ENCODE measurements at regions not wholly inside any gene's neighbourhood (a gene's known extent, or its start where the extent isn't known, plus 50 kb on each side); places are given as distances from the start of the nearest gene placed in this dataset.

- Histone ChIP-seq H3K4me1 (no peaks in the 10 kb centered on the region), H3K36me3 (ENCODE audit: control insufficient read depth, insufficient read depth, low read length) (no peaks in the 10 kb centered on the region), H2AFZ (no peak overlapping the region), H3K27ac (no peak overlapping the region), H3K4me3 (ENCODE audit: low read depth, low read length) (no peak overlapping the region), H3K9ac (no peak overlapping the region), H3K27me3 (ENCODE audit: control insufficient read depth, insufficient read depth, low read length) (no peaks in the 10 kb centered on the region), H3K4me2 (ENCODE audit: low read length) (no peak overlapping the region), H3K9me3 (ENCODE audit: control insufficient read depth, low read length) (no peaks in the 10 kb centered on the region), H3K79me2 (no peaks in the 10 kb centered on the region)
- no peak for TF ChIP-seq CTCF (IDR thresholded peaks at IDR 0.05)
Measured at GRCh38 chr5:115440782-115441451, 103.7 kb downstream of the FEM1C start.

- Histone ChIP-seq H3K9me3 (ENCODE audit: control insufficient read depth, low read length) (no peaks in the 10 kb centered on the region), H2AFZ (no peak overlapping the region), H3K27me3 (ENCODE audit: control insufficient read depth, insufficient read depth, low read length) (no peaks in the 10 kb centered on the region), H3K9ac (no peak overlapping the region), H3K4me2 (ENCODE audit: low read length) (no peak overlapping the region), H3K36me3 (ENCODE audit: control insufficient read depth, insufficient read depth, low read length) (no peaks in the 10 kb centered on the region), H3K79me2 (no peaks in the 10 kb centered on the region), H3K4me3 (ENCODE audit: low read depth, low read length) (no peak overlapping the region), H3K27ac (no peak overlapping the region), H3K4me1 (no peaks in the 10 kb centered on the region)
- no peak for TF ChIP-seq CTCF (IDR thresholded peaks at IDR 0.05)
Measured at GRCh38 chr5:115439639-115440038, 104.9 kb downstream of the FEM1C start.

- no peak for TF ChIP-seq CTCF (IDR thresholded peaks at IDR 0.05)
- no peaks in the 10 kb centered on the region for H3K9me3 ChIP-seq (ENCODE audit: control insufficient read depth, low read length)
Measured at GRCh38 chr5:115439042-115439441, 105.5 kb downstream of the FEM1C start.

GRCh38 chr5:115435778-115436712, 108.5 kb downstream of the FEM1C start:
- Histone ChIP-seq H3K79me2 (no peaks in the 10 kb centered on the region), H3K4me3 (ENCODE audit: low read depth, low read length) (no peak overlapping the region), H3K9ac (no peak overlapping the region), H3K4me2 (ENCODE audit: low read length) (no peak overlapping the region), H3K27ac (no peak overlapping the region), H3K36me3 (ENCODE audit: control insufficient read depth, insufficient read depth, low read length) (no peaks in the 10 kb centered on the region), H3K27me3 (ENCODE audit: control insufficient read depth, insufficient read depth, low read length) (no peaks in the 10 kb centered on the region), H3K4me1 (no peaks in the 10 kb centered on the region), H3K9me3 (ENCODE audit: control insufficient read depth, low read length) (no peaks in the 10 kb centered on the region), H2AFZ (no peak overlapping the region)
- TF ChIP-seq CTCF (IDR thresholded peaks at IDR 0.05): no peak

More at GRCh38 chr5:115439042-115439441, 105.5 kb downstream of the FEM1C start:
- H3K4me1 ChIP-seq: no peaks in the 10 kb centered on the region
- H3K27me3 ChIP-seq (ENCODE audit: control insufficient read depth, insufficient read depth, low read length): no peaks in the 10 kb centered on the region
- no peak overlapping the region for H3K4me2 ChIP-seq (ENCODE audit: low read length)
- no peak overlapping the region for H3K4me3 ChIP-seq (ENCODE audit: low read depth, low read length)
- no peak overlapping the region for H2AFZ ChIP-seq
- no peak overlapping the region for H3K27ac ChIP-seq
- no peak overlapping the region for H3K9ac ChIP-seq
- no peaks in the 10 kb centered on the region for H3K36me3 ChIP-seq (ENCODE audit: control insufficient read depth, insufficient read depth, low read length)
- no peaks in the 10 kb centered on the region for H3K79me2 ChIP-seq

Data from parathyroid adenoma (tissue), 2 donors.